ENCODE measurements at regions not wholly inside any gene's neighbourhood (a gene's known extent, or its start where the extent isn't known, plus 50 kb on each side); places are given as distances from the start of the nearest gene placed in this dataset.

GRCh38 chr3:11697701-11698100 lies 54.0 kb upstream of the VGLL4 start:
- Mint-ChIP-seq H3K9me3 (no peaks in the 10 kb centered on the region), H3K4me1 (0 out of 4 replicates have a peak, but pooled peaks cover 0 to under 1% of the 10 kb centered on the region in 2 experiments), H3K36me3 (ENCODE audit: insufficient read depth in 1 of 3, low read depth in 3 of 3) (0 out of 7 replicates have a peak, but pooled peaks cover 0 to 4% (median 0%) of the 10 kb centered on the region in 3 experiments), H3K27ac (no peak overlapping the region), H3K4me3 (no peak overlapping the region), H3K27me3 (ENCODE audit: low read depth) (no peaks in the 10 kb centered on the region)
- Histone ChIP-seq H4K91ac (ENCODE audit: insufficient read length, low read depth, low read length) (no peak overlapping the region), H4K20me1 (ENCODE audit: control insufficient read depth, insufficient read depth, insufficient read length) (no peaks in the 10 kb centered on the region), H3K27me3 (ENCODE audit: insufficient read depth, low read length) (no peaks in the 10 kb centered on the region), H2BK120ac (ENCODE audit: low read depth, low read length, poor library complexity, severe bottlenecking) (no peak overlapping the region), H3K23ac (ENCODE audit: insufficient read length, low read depth, low read length) (no peak overlapping the region), H2BK12ac (ENCODE audit: insufficient read length, low read depth, low read length) (no peak overlapping the region), H3K4ac (ENCODE audit: low read depth, low read length) (no peak overlapping the region), H4K8ac (replicated peaks; ENCODE audit: insufficient read length, low read depth, low read length) (no peak overlapping the region), H3K4me1 (ENCODE audit: insufficient read depth, low read length) (no peaks in the 10 kb centered on the region), H3K56ac (ENCODE audit: insufficient read length, low read depth, low read length) (no peak overlapping the region), H3K23me2 (ENCODE audit: insufficient read length, low read depth, low read length, poor library complexity, severe bottlenecking) (no peaks in the 10 kb centered on the region), H3K18ac (ENCODE audit: insufficient read length, low read depth, low read length) (no peak overlapping the region), H3K79me1 (ENCODE audit: insufficient read depth, low read depth, low read length, poor library complexity, severe bottlenecking) (no peaks in the 10 kb centered on the region), H3T11ph (ENCODE audit: low read length) (no peak overlapping the region), H2AFZ (ENCODE audit: low read length) (no peak overlapping the region), H3K79me2 (ENCODE audit: insufficient read depth, low read length) (no peaks in the 10 kb centered on the region), H3K9me3 (ENCODE audit: control insufficient read depth, low read depth, low read length) (no peaks in the 10 kb centered on the region), H4K5ac (ENCODE audit: insufficient read length, low read depth, low read length) (no peak overlapping the region), H3K14ac (ENCODE audit: insufficient read depth, low read length) (no peak overlapping the region), H3K27ac (ENCODE audit: insufficient read length, low read depth, low read length) (no peak overlapping the region), H3K4me2 (ENCODE audit: insufficient read depth, insufficient read length, low read length) (no peak overlapping the region), H2BK5ac (ENCODE audit: insufficient read length, low read length) (no peak overlapping the region), H3K9ac (ENCODE audit: extremely low read depth, insufficient read length, low read length) (no peak overlapping the region), H2AK5ac (ENCODE audit: insufficient read length, low read length) (no peak overlapping the region), H2BK20ac (ENCODE audit: low read depth, low read length, poor library complexity, severe bottlenecking) (no peak overlapping the region), H2BK15ac (ENCODE audit: low read depth, low read length) (no peak overlapping the region)
- DNase-seq = no peak
- WGBS (ENCODE audit: extremely low coverage, insufficient read length, low lambda C conversion rate) = no CpG with 5 or more reads among the region's 2 CpGs
- TF ChIP-seq CTCF (conservative IDR thresholded peaks at IDR 0.05) = no peak

Measured in H9 (cell line).